NCI-H2227 (cell line): ENCODE measurements at regions not wholly inside any gene's neighbourhood (a gene's known extent, or its start where the extent isn't known, plus 50 kb on each side); places are given as distances from the start of the nearest gene placed in this dataset.

Experiments used
- DNase-seq: peaks from one replicate; lab custom pipeline; 2025; ENCODE audit not compliant: unreplicated experiment; lab: John Stamatoyannopoulos, UW

- DNase-seq, result no peak
These were observed 290.1 kb downstream of the FOXO1 start for GRCh38 chr13:40376296-40376849.

DNA sequence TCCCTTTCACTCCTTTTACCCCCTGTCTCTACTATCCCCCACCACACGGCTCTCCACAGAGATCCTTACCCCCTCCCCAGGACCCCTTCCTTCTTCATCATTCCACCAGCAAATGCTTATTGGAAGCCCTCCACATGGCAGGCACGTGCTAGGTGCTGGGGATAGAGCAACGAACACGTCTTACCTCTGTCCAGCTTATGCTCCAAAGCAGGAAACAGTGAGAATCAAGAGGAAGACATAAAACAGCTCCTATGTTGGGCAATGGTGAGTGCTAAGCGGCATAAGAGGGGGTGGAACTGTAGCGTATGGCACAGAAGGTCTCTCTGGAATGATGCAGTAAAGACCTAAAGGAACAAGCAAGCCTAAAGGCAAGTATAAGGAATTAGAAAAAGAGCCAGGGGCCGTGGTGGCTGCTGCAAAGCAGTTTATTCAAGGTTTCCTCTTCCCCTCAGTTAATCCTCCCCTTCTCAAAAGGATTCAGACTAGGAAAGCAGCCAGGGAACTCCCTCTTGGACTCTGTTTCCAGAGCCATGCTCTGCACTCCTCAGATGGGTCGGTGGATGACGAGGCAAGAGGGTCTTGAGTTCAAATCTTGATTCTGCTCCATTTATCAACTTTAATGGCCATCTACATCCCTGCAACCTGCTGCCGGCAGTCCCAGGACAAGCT lies 289.4 kb downstream of the FOXO1 start:
- no peak for DNase-seq

DNA sequence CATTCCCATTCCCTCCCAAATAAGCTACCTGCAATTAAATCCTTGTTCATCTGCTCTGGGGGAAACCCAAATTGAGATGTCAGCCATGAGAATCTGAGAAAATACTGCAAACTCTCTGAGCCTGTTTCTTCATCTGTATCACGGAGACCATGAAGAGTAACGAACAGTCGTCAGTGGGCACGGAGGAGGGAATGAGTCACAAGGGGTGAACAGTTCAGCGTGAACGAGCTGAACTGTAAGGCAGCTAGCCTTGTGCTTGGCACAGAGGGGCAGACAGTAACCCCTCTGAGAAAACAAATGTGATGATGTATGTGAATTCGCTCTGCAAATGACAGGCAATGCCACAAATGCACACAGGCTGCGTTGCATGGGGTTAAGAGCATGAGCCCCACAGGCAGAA lies 288.7 kb downstream of the FOXO1 start:
- DNase-seq, result no peak

DNA sequence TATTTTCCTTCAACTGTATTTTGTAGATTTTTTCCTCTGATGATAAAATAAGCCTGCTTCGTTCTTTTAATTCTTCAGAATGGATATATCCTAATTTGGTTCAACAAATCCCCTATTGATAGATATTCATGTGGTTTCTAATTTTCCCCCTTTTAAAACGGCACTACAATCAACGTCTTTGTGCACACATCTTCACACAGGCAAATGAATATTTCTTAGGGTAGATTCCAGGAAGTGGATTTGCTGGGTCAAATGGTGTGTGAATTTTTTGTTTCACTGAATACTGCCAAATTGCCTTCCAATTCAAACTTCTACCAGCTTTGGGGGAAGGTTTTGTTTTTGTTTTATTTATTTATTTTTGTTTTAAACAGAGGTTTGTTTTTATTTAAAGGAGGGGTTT lies 287.2 kb downstream of the FOXO1 start:
- no peak for DNase-seq

GRCh38 chr13:40379794-40380578 lies 286.5 kb downstream of the FOXO1 start:
- DNase-seq, result no peak

GRCh38 chr13:40381935-40382764 lies 284.3 kb downstream of the FOXO1 start:
- DNase-seq, result no peak

GRCh38 chr13:40383132-40383531 lies 283.3 kb downstream of the FOXO1 start:
- no peak for DNase-seq

GRCh38 chr13:40383885-40384284 lies 282.6 kb downstream of the FOXO1 start:
- no peak for DNase-seq

- no peak for DNase-seq
These were observed 281.2 kb downstream of the FOXO1 start for GRCh38 chr13:40384976-40385857.

DNA sequence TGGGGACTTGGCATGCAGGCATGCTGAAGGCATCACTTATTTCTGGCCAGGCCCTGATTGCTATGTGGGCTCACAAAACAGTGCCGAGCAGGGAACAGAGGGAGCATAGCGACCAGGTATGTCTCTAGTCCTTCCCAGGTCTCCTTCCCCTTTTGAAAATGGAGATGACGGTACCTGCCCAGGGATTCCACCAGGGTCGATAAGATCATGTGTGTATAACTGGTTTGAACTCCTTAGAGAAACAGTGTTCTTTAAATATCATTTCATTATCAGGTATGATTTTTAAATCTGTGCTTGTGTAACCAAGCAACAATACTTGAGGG lies 280.6 kb downstream of the FOXO1 start:
- no peak for DNase-seq

- DNase-seq, result no peak
These were observed 279.9 kb downstream of the FOXO1 start for GRCh38 chr13:40386586-40386985.

GRCh38 chr13:40387775-40388174 lies 278.7 kb downstream of the FOXO1 start:
- DNase-seq, result no peak

GRCh38 chr13:40388617-40389016 lies 277.8 kb downstream of the FOXO1 start:
- no peak for DNase-seq

- DNase-seq, result no peak
These were observed 277.3 kb downstream of the FOXO1 start for GRCh38 chr13:40389081-40389641.

- DNase-seq, result no peak
These were observed 276.0 kb downstream of the FOXO1 start for GRCh38 chr13:40390401-40390916.

- DNase-seq, result no peak
These were observed 274.7 kb downstream of the FOXO1 start for GRCh38 chr13:40391788-40392187.

DNA sequence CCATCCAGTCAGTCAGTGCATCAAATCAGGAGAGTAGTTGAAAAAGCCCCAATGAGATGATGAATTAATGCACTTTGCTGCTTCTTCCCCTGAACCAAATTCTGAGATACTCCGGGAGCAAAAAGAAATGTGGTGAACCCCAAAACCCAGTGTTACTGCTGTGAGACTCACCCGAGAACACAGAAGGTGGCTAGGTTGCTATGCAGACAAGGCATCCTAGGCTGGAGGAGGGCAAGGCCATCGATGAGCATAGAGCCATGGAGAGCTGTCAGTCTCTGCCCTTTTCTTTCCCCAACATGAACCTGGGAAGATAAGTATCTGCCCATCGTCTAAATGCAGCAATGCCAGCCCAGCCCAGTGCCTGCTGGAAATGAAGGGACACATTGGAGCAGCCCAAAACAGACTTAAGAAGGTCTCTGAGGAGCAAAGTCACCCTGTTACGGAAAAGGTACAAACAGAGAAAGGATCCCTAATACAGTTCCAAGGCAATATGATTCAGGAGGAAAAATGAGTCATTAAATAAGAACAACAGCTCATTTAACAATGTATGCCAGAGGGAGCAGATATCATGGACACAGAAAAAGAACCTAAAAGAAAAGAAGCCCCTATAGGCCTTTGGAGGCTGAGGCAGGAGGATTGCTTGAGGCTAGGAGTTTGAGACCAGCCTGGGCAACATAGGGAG lies 272.0 kb downstream of the FOXO1 start:
- DNase-seq, result no peak

DNA sequence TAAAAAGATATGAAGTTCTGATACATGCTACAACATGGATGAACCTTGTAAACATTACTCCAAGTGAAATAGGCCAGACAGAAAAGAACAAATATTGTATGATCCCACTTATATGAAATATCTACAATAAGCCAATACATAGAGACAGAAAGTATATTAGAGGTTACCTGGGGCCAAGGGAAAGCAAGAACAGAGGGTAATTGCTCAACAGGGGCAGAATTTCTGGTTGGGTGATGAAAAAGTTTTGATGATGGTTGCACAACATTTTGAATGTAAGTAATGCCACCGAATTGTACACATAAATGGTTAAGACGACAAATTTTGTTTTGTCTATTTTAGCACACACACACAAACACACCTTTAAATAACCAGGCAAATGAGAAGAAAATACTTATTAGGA lies 268.4 kb downstream of the FOXO1 start:
- no peak for DNase-seq

- DNase-seq, result no peak
These were observed 266.7 kb downstream of the FOXO1 start for GRCh38 chr13:40399756-40400155.
